ENCODE measurements at regions not wholly inside any gene's neighbourhood (a gene's known extent, or its start where the extent isn't known, plus 50 kb on each side); places are given as distances from the start of the nearest gene placed in this dataset.

DNA sequence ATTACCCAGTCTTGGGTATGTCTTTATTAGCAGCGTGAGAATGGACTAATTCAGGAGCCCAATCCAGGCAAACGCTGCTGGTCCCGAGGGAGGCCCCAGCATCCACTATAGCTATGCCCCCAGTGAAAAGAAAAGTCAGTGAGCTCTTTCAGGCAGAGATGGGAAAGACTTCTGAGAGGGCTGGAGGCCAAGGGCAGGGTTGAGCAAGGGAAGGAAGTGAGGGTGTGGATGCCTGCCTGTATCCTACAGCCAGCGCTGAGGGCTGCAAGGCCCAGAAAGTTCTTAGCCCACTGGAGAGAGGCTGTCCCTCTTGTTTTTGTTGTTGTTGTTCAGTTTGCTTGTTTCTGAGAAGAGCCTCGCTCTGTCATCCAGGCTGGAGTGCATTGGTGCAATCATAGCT is 261.6 kb downstream of the ZEB1 start:
- TF ChIP-seq, protein P1, sequence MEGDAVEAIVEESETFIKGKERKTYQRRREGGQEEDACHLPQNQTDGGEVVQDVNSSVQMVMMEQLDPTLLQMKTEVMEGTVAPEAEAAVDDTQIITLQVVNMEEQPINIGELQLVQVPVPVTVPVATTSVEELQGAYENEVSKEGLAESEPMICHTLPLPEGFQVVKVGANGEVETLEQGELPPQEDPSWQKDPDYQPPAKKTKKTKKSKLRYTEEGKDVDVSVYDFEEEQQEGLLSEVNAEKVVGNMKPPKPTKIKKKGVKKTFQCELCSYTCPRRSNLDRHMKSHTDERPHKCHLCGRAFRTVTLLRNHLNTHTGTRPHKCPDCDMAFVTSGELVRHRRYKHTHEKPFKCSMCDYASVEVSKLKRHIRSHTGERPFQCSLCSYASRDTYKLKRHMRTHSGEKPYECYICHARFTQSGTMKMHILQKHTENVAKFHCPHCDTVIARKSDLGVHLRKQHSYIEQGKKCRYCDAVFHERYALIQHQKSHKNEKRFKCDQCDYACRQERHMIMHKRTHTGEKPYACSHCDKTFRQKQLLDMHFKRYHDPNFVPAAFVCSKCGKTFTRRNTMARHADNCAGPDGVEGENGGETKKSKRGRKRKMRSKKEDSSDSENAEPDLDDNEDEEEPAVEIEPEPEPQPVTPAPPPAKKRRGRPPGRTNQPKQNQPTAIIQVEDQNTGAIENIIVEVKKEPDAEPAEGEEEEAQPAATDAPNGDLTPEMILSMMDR (IDR thresholded peaks at IDR 0.05) = no peak
- H3K79me2 ChIP-seq = no peaks in the 10 kb centered on the region
- no peaks in the 10 kb centered on the region for H3K9me3 ChIP-seq (ENCODE audit: control insufficient read depth, low read length)
- no peaks in the 10 kb centered on the region for H3K36me3 ChIP-seq (ENCODE audit: control insufficient read depth, insufficient read depth, low read length)
- no peak overlapping the region for H3K27ac ChIP-seq
- no peak overlapping the region for H3K4me2 ChIP-seq (ENCODE audit: low read length)
- no peak overlapping the region for H2AFZ ChIP-seq
- no peak overlapping the region for H3K9ac ChIP-seq
- no peaks in the 10 kb centered on the region for H3K4me1 ChIP-seq
- H3K4me3 ChIP-seq (ENCODE audit: low read depth, low read length) = no peak overlapping the region
- H3K27me3 ChIP-seq (ENCODE audit: control insufficient read depth, insufficient read depth, low read length) = no peaks in the 10 kb centered on the region
